CD4-positive, alpha-beta T cell treated with Interleukin-12 subunit alpha and Interleukin-12 subunit beta, for 1 hour (primary cell): ENCODE measurements at regions not wholly inside any gene's neighbourhood (a gene's known extent, or its start where the extent isn't known, plus 50 kb on each side); places are given as distances from the start of the nearest gene placed in this dataset.
"Not testable (repeated sequence)": the region's sequence is repeated elsewhere in the genome, so short reads cannot be mapped to it uniquely, and the experiment has no call there.

Experiments
- DNase-seq: peaks from one replicate; pipeline ENCODE4 v3.0.0-alpha.2; 2020

- DNase-seq: no peak
These were observed 89.5 kb upstream of the AUTS2 start for GRCh38 chr7:69508736-69509135.

GRCh38 chr7:69510114-69510513, 88.2 kb upstream of the AUTS2 start:
- DNase-seq: no peak

- DNase-seq: no peak
These were observed 82.6 kb upstream of the AUTS2 start for GRCh38 chr7:69515495-69516212.

GRCh38 chr7:69516238-69516820, 81.9 kb upstream of the AUTS2 start:
- no peak for DNase-seq

- DNase-seq: no peak
These were observed 80.1 kb upstream of the AUTS2 start for GRCh38 chr7:69517985-69518704.

GRCh38 chr7:69518705-69519077, 79.6 kb upstream of the AUTS2 start:
- DNase-seq: no peak

GRCh38 chr7:69526570-69526969, 71.7 kb upstream of the AUTS2 start:
- no peak for DNase-seq

- no peak for DNase-seq
These were observed 70.6 kb upstream of the AUTS2 start for GRCh38 chr7:69527706-69528105.

GRCh38 chr7:69531050-69531449, 67.2 kb upstream of the AUTS2 start:
- DNase-seq: no peak

- DNase-seq: no peak
These were observed 63.7 kb upstream of the AUTS2 start for GRCh38 chr7:69534461-69535041.

GRCh38 chr7:69537691-69538090, 60.6 kb upstream of the AUTS2 start:
- no peak for DNase-seq

GRCh38 chr7:69539531-69539930, 58.7 kb upstream of the AUTS2 start:
- DNase-seq: no peak

GRCh38 chr7:69540287-69540686, 58.0 kb upstream of the AUTS2 start:
- DNase-seq: no peak

- not testable (repeated sequence) for DNase-seq
These were observed 56.4 kb upstream of the AUTS2 start for GRCh38 chr7:69541779-69542432.

- DNase-seq: no peak
These were observed 53.1 kb upstream of the AUTS2 start for GRCh38 chr7:69545175-69545574.
